ENCODE measurements at regions not wholly inside any gene's neighbourhood (a gene's known extent, or its start where the extent isn't known, plus 50 kb on each side); places are given as distances from the start of the nearest gene placed in this dataset.

DNA sequence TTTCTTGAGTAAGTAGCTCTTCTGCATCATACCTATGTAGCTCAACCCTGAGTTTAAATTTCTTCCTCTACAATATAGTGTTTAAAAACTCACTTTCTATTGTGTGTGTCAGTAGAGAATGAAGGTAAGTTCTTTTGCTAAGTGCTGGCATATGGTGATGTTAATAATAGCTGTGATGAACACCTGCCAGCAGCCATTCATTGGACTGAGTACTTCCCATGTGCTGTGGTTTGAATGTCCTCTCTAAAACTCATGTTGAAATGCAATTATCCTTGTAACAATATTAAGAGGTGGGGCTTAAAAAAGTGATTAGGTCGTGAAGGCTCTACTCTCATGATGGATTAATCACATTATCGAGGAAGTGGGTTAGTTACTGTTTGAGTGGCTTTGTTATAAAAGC, 645.2 kb upstream of the RGMB start:
- no peak overlapping the region for H3K4me3 ChIP-seq (ENCODE audit: low read depth, low read length)
- DNase-seq (ENCODE audit: low read depth), result no peak
- TF ChIP-seq, protein P1, sequence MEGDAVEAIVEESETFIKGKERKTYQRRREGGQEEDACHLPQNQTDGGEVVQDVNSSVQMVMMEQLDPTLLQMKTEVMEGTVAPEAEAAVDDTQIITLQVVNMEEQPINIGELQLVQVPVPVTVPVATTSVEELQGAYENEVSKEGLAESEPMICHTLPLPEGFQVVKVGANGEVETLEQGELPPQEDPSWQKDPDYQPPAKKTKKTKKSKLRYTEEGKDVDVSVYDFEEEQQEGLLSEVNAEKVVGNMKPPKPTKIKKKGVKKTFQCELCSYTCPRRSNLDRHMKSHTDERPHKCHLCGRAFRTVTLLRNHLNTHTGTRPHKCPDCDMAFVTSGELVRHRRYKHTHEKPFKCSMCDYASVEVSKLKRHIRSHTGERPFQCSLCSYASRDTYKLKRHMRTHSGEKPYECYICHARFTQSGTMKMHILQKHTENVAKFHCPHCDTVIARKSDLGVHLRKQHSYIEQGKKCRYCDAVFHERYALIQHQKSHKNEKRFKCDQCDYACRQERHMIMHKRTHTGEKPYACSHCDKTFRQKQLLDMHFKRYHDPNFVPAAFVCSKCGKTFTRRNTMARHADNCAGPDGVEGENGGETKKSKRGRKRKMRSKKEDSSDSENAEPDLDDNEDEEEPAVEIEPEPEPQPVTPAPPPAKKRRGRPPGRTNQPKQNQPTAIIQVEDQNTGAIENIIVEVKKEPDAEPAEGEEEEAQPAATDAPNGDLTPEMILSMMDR (IDR thresholded peaks at IDR 0.05; ENCODE audit: control insufficient read depth, extremely low read depth, insufficient read depth), result no peak

DNA sequence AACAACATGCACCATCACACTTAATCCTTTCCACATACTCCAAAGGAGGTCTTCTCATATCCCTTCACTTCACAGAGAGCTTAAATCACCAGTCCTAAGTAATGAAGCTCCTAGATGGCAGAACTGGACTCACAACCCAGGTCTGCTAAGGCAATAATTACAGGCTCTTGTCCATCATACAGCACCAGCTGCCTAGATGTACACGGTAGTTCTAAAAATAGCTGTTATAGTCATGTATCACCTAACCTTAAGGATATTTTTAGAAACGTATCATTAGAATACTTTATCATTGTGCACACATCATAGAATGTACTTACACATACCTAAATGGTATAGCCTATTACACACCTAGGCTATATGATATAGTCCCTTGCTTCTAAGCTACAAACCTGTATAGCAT, 644.6 kb upstream of the RGMB start:
- no peak for DNase-seq (ENCODE audit: low read depth)

DNA sequence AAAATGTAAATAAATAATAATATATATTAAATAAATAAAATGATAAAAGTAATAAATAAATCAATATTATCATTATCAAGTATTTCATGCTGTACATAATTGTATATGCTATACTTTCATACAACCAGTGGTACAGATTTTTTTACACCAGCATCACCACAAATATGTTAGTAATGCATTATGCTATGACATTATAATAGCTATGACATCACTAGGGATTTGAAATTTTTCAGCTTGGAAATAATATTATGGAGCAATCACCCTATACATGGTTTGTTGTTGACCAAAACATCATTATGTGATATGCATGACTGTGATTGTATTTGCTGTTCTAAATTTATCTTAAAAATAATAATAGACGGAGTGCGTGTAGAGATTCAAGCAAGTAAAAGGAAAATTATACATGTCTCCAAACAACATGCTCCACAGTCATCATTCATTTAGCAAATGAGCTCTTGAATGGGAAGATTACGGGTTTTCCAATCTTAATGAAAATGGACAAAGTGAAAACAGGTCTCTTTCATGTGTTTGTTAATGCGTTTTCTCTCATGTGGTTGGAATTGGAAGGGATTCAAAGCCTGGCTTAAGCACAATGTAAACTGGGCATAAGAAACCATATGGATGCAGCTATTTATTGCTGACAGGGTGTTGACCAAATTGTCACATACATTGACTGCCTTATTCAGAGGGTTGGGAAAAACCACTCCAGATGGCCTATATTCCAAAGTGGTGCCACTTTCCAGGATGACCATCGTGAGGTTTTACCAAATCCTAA, 643.0 kb upstream of the RGMB start:
- H3K4me3 ChIP-seq (ENCODE audit: low read depth, low read length), result no peak overlapping the region
- no peak for DNase-seq (ENCODE audit: low read depth)
- TF ChIP-seq, protein P1 (IDR thresholded peaks at IDR 0.05; ENCODE audit: control insufficient read depth, extremely low read depth, insufficient read depth), result no peak

More for the DNA sequence above, 644.6 kb upstream of the RGMB start:
- H3K4me3 ChIP-seq (ENCODE audit: low read depth, low read length), result no peak overlapping the region
- TF ChIP-seq, protein P1 (IDR thresholded peaks at IDR 0.05; ENCODE audit: control insufficient read depth, extremely low read depth, insufficient read depth), result no peak

DNA sequence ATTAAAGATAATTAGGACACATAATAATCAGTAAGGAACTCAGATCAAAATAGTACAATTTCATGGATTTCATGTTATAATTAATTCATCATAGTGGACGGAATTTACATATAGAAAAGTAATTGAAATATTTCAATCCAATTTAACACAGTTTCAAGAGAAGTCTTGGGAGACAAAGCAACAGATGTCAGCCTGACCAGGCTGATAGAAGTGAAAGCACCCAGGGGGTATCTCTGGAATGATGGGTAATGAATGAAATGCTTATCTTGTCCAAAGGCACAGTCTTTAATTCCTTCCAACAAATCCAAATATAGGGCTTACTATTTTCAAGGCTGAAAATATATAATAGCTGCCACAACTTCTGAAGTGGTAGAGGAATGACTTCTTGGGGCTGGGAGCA, 629.3 kb upstream of the RGMB start:
- TF ChIP-seq, protein P1 (IDR thresholded peaks at IDR 0.05; ENCODE audit: control insufficient read depth, extremely low read depth, insufficient read depth), result no peak
- DNase-seq (ENCODE audit: low read depth), result no peak
- H3K4me3 ChIP-seq (ENCODE audit: low read depth, low read length), result no peak overlapping the region

DNA sequence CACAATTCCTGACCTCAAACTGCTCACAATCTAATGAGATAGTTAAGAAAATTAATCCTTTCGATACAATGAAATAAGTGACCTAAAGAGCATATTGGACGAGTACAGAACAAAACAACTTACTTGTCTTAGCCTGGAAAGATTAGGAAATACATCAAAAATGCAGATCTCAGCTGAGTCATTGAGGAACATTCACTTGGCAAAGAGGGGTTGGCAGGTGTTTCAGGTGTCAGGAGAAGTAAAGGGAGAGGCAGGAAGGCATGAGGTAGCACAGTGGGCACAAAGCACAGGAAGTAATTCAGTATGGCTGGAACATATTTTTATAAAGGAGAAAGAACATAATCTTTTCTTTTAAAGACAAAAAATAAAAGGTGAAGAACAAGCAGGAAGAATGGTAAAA, 628.8 kb upstream of the RGMB start:
- DNase-seq (ENCODE audit: low read depth), result no peak
- TF ChIP-seq, protein P1 (IDR thresholded peaks at IDR 0.05; ENCODE audit: control insufficient read depth, extremely low read depth, insufficient read depth), result no peak
- H3K4me3 ChIP-seq (ENCODE audit: low read depth, low read length), result no peak overlapping the region

DNA sequence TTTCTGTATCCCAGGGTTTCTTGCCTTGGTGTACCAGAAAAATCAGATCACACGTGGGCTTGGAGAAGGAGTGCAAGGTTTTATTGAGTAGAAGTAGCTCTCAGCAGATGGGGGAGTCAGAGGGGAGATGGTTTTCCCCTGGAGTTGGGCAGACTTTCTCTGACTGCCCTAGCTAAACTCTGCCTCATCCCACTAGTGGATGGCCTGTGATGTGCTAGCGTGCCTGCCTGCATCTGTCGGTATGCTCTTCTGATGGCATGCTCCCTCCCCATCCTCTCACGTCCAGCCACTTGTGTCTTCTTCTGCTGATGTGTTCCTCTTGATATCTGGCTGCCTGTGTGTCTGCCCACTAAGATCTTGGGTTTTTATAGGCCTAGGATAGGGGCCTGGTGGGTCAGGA, 616.1 kb upstream of the RGMB start:
- no peak overlapping the region for H3K4me3 ChIP-seq (ENCODE audit: low read depth, low read length)
- DNase-seq (ENCODE audit: low read depth), result no peak
- TF ChIP-seq, protein P1 (IDR thresholded peaks at IDR 0.05; ENCODE audit: control insufficient read depth, extremely low read depth, insufficient read depth), result no peak

DNA sequence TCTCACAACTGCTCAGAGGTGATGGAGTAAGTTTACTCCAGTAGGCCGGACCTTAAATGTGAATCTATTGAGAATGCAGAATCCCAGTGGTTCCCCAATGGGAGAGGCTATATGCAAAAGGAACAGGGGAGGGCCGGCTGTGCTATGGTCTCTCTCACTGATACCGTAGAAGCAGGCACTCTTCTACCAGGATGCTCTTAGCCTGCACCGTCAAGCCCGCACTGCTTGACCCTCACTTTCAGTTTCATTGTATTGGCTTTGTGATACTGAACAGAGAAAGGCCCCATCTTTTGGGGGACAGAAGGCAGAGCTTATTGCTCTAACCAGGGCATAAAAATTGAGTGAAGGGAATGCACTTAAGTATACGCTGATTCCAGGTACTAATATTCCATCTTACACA, 615.0 kb upstream of the RGMB start:
- DNase-seq (ENCODE audit: low read depth), result no peak
- H3K4me3 ChIP-seq (ENCODE audit: low read depth, low read length), result no peak overlapping the region
- TF ChIP-seq, protein P1 (IDR thresholded peaks at IDR 0.05; ENCODE audit: control insufficient read depth, extremely low read depth, insufficient read depth), result no peak

Measured in LNCaP clone FGC (cell line).